Uterus (tissue), 3 donors: ENCODE measurements at regions not wholly inside any gene's neighbourhood (a gene's known extent, or its start where the extent isn't known, plus 50 kb on each side); places are given as distances from the start of the nearest gene placed in this dataset.

ENCODE experiments used
- DNase-seq, 2 donors: peaks; one replicate each; pipeline ENCODE4 v3.0.0-alpha.2; 2019 to 2020
- H3K27ac ChIP-seq, 2 donors: fragments of 200-600 bp; sonication (generic); 1 replicate in 1 of 2; 2 replicates in 1 of 2; pipeline ENCODE4 v1.5.1; 2016 to 2018
- H3K27me3 ChIP-seq, 2 donors: fragments of 200-600 bp; sonication (generic); one replicate each; pipeline ENCODE4 v1.5.1; 2018 to 2019; ENCODE audit warnings: control low read depth in 1 of 2
- H3K36me3 ChIP-seq, 2 donors: fragments of 200-600 bp; sonication (generic); one replicate each; pipeline ENCODE4 v1.5.1; 2019; ENCODE audit warnings: control low read depth in 1 of 2
- H3K4me1 ChIP-seq, 2 donors: fragments of 200-600 bp; sonication (generic); one replicate each; pipeline ENCODE4 v1.5.1; 2018 to 2019; ENCODE audit warnings: control low read depth in 1 of 2
- H3K4me3 ChIP-seq, 2 donors: fragments of 200-600 bp; sonication (generic); 1 replicate in 1 of 2; 2 replicates in 1 of 2; pipeline ENCODE4 v1.5.1; 2018 to 2019; ENCODE audit warnings: mild to moderate bottlenecking in 1 of 2
- H3K9me3 ChIP-seq, 2 donors: fragments of 200-600 bp; sonication (generic); one replicate each; pipeline ENCODE4 v1.5.1; 2019; ENCODE audit warnings: control low read depth in 1 of 2
- POLR2A ChIP-seq, 2 donors: fragments of 450-650 bp; IDR thresholded peaks; one replicate each; pipeline ENCODE4 v1.6.1; 2016; ENCODE audit warnings: antibody characterized with exemption in 2 of 2, mild to moderate bottlenecking in 1 of 2, moderate library complexity in 1 of 2
- intact Hi-C: fragments of 100-400 bp; cut with DNase I; formaldehyde crosslinking; loops from one replicate; pipeline ENCODE4 v1.15.1; 2023; ENCODE audit warnings: low total_unique reads
- TF ChIP-seq, protein P1 (sequence below), 4 experiments: fragments of 200-600 bp in 2 of 4; fragments of 450-650 bp in 2 of 4; sonication (generic) in 2 of 4; IDR thresholded peaks; one replicate each; pipeline ENCODE4 v1.5.1; 2016 to 2019; ENCODE audit warnings: antibody characterized with exemption in 4 of 4, mild to moderate bottlenecking in 2 of 4, moderate library complexity in 1 of 4
- donor health status: DM: yes; HTN: yes; CAD: no.

- H3K4me1 ChIP-seq = no peaks in the 10 kb centered on the region
- H3K36me3 ChIP-seq = no peaks in the 10 kb centered on the region
- H3K4me3 ChIP-seq = no peak overlapping the region
- DNase-seq = no peak
- H3K27ac ChIP-seq = no peak overlapping the region
- H3K9me3 ChIP-seq = no peaks in the 10 kb centered on the region
- TF ChIP-seq POLR2A (IDR thresholded peaks at IDR 0.05) = no peak
- TF ChIP-seq, protein P1, sequence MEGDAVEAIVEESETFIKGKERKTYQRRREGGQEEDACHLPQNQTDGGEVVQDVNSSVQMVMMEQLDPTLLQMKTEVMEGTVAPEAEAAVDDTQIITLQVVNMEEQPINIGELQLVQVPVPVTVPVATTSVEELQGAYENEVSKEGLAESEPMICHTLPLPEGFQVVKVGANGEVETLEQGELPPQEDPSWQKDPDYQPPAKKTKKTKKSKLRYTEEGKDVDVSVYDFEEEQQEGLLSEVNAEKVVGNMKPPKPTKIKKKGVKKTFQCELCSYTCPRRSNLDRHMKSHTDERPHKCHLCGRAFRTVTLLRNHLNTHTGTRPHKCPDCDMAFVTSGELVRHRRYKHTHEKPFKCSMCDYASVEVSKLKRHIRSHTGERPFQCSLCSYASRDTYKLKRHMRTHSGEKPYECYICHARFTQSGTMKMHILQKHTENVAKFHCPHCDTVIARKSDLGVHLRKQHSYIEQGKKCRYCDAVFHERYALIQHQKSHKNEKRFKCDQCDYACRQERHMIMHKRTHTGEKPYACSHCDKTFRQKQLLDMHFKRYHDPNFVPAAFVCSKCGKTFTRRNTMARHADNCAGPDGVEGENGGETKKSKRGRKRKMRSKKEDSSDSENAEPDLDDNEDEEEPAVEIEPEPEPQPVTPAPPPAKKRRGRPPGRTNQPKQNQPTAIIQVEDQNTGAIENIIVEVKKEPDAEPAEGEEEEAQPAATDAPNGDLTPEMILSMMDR (IDR thresholded peaks at IDR 0.05) = no peak
- intact Hi-C loops = no loop called here
- H3K27me3 ChIP-seq = peaks cover 0 to 5% of the 10 kb centered on the region in 2 donors
Measured at GRCh38 chr6:133166766-133167165, 74.4 kb upstream of the EYA4 start.

- no peak for TF ChIP-seq POLR2A (IDR thresholded peaks at IDR 0.05)
- TF ChIP-seq, protein P1 (IDR thresholded peaks at IDR 0.05) = no peak
- Histone ChIP-seq H3K27me3 (no peaks in the 10 kb centered on the region), H3K36me3 (no peaks in the 10 kb centered on the region), H3K4me1 (no peaks in the 10 kb centered on the region), H3K27ac (no peak overlapping the region), H3K9me3 (no peaks in the 10 kb centered on the region), H3K4me3 (no peak overlapping the region)
- no peak for DNase-seq
- intact Hi-C loops = no loop called here
Measured at GRCh38 chr6:133169901-133170300, 71.3 kb upstream of the EYA4 start.

DNA sequence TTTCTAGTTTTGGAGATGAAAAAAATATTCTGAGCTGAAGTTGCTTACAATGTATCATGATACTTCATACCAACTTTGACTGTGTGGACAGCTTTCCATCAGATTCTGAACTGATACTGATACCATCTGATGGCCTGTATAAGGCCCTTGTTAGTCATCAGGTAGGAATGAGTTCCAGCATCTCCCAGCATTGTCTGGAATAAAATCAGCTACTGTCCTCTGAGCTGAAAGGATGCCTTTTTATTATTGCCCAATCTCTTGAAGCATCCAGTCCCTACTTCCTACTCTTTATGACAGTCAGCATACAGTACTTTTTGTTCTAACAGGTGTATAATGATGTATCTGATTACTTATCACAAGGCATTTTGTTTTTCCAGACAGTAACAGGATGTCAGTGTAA is 70.6 kb upstream of the EYA4 start:
- Histone ChIP-seq H3K36me3 (no peaks in the 10 kb centered on the region), H3K4me1 (no peaks in the 10 kb centered on the region), H3K4me3 (no peak overlapping the region), H3K9me3 (no peaks in the 10 kb centered on the region), H3K27me3 (no peaks in the 10 kb centered on the region), H3K27ac (no peak overlapping the region)
- DNase-seq = no peak
- TF ChIP-seq, protein P1 (IDR thresholded peaks at IDR 0.05) = no peak
- no peak for TF ChIP-seq POLR2A (IDR thresholded peaks at IDR 0.05)
- intact Hi-C loops = no loop called here

DNA sequence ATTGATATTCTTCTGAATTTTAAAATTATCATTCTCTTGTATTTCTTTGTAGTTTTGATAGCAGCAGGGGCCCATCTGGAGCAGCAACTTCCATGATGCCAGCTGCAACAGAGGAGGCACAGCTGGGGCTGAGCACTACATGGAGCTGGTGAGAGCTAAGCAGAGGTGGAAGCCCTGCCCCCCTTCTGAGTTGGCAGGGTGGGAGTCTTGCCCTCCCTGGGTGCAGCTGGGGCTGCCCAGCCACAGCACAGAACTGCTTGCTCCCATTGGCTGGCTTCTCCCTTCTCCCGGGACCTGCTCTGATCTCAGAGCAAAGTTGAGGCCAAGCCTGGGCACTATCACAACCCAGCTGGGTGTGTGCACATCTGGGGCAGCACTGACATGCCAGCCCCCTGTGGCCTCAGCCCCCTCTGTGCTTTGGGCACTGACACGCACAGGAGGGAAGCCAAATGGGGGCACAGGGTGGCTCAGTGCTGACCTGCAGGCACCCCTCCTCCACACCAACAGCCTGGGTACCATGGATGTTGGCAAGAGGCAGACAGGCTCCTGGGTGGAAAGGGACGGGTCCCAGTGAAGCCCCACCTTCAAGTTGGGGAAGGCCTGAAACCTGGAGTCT is 69.1 kb upstream of the EYA4 start:
- DNase-seq = no peak
- TF ChIP-seq, protein P1 (IDR thresholded peaks at IDR 0.05) = no peak
- no peak for TF ChIP-seq POLR2A (IDR thresholded peaks at IDR 0.05)
- H3K4me1 ChIP-seq = no peaks in the 10 kb centered on the region
- H3K36me3 ChIP-seq = no peaks in the 10 kb centered on the region
- no peaks in the 10 kb centered on the region for H3K9me3 ChIP-seq
- no peak overlapping the region for H3K4me3 ChIP-seq
- no peak overlapping the region for H3K27ac ChIP-seq
- H3K27me3 ChIP-seq = no peaks in the 10 kb centered on the region
- intact Hi-C loops = no loop called here

DNA sequence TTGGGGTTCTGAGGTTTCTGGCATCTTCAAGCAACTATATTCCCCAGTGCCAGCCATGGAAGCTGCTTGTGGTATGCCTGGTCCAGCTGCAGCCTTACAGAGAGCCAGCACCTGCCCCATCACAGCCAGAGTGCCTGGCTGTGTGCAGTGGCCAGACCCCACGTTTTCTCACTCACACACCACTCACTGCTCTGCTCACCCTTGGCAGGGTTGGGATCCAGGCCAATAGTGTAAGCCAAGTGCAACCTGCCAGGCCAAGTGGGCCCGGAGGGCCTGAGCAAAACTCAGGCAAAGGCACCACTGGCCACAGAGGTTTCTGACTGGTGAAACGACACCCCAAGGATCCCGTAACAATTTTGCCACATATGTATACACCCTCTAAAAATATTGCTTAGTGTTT is 67.9 kb upstream of the EYA4 start:
- no peak for TF ChIP-seq POLR2A (IDR thresholded peaks at IDR 0.05)
- TF ChIP-seq, protein P1 (IDR thresholded peaks at IDR 0.05) = no peak
- Histone ChIP-seq H3K27ac (no peak overlapping the region), H3K4me3 (no peak overlapping the region), H3K4me1 (no peaks in the 10 kb centered on the region), H3K27me3 (no peaks in the 10 kb centered on the region), H3K36me3 (no peaks in the 10 kb centered on the region), H3K9me3 (no peaks in the 10 kb centered on the region)
- no peak for DNase-seq
- intact Hi-C loops = no loop called here
